Hepatocyte (in vitro differentiated cells): ENCODE measurements at regions not wholly inside any gene's neighbourhood (a gene's known extent, or its start where the extent isn't known, plus 50 kb on each side); places are given as distances from the start of the nearest gene placed in this dataset.

ENCODE experiments used
- DNase-seq: peaks from one replicate; pipeline ENCODE4 v3.0.0-alpha.2; 2016; ENCODE audit warnings: low spot score
- H2AFZ ChIP-seq: fragments of 200-600 bp; sonication (generic); 2 replicates; pipeline ENCODE4 v1.6.0; 2016; ENCODE audit warnings: antibody characterized with exemption, mild to moderate bottlenecking
- H3K27ac ChIP-seq: fragments of 200-600 bp; sonication (generic); 2 replicates; pipeline ENCODE4 v1.5.1; 2016; ENCODE audit warnings: mild to moderate bottlenecking
- H3K27me3 ChIP-seq: fragments of 200-600 bp; sonication (generic); 2 replicates; pipeline ENCODE4 v1.6.1; 2016
- H3K36me3 ChIP-seq: fragments of 200-600 bp; sonication (generic); replicated peaks from 2 replicates; pipeline ENCODE4 v1.5.1; 2016; ENCODE audit warnings: low read depth; ENCODE audit not compliant: insufficient read depth
- H3K4me1 ChIP-seq: fragments of 200-600 bp; sonication (generic); 2 replicates; pipeline ENCODE4 v1.5.1; 2016; ENCODE audit warnings: mild to moderate bottlenecking, moderate library complexity; ENCODE audit not compliant: insufficient read depth
- H3K4me2 ChIP-seq: fragments of 200-600 bp; sonication (generic); 2 replicates; pipeline ENCODE4 v1.6.0; 2016
- H3K4me3 ChIP-seq: fragments of 200-600 bp; sonication (generic); 2 replicates; pipeline ENCODE4 v1.5.1; 2016; ENCODE audit warnings: mild to moderate bottlenecking
- H3K79me2 ChIP-seq: fragments of 200-600 bp; sonication (generic); 2 replicates; pipeline ENCODE4 v1.6.0; 2017; ENCODE audit warnings: mild to moderate bottlenecking
- H3K9me2 ChIP-seq: fragments of 200-600 bp; sonication (generic); replicated peaks from 2 replicates; pipeline ENCODE4 v1.6.0; 2017; ENCODE audit warnings: mild to moderate bottlenecking; ENCODE audit not compliant: insufficient read depth
- H3K9me3 ChIP-seq: fragments of 200-600 bp; sonication (generic); 2 replicates; pipeline ENCODE4 v1.5.1; 2016; ENCODE audit warnings: low read depth, mild to moderate bottlenecking
- H4K20me1 ChIP-seq: fragments of 200-600 bp; sonication (generic); 2 replicates; pipeline ENCODE4 v1.6.0; 2016; ENCODE audit warnings: mild to moderate bottlenecking; ENCODE audit not compliant: insufficient read depth, poor library complexity, severe bottlenecking
- EZH2 ChIP-seq: fragments of 200-600 bp; sonication (generic); IDR thresholded peaks from 2 replicates; pipeline ENCODE4 v1.6.1; 2016; ENCODE audit warnings: antibody characterized with exemption, mild to moderate bottlenecking, borderline replicate concordance
- EZH2phosphoT487 ChIP-seq: fragments of 200-600 bp; sonication (generic); IDR thresholded peaks from one replicate; pipeline ENCODE4 v1.6.1; 2018; ENCODE audit warnings: antibody characterized with exemption, mild to moderate bottlenecking, low read depth, moderate library complexity; ENCODE audit not compliant: unreplicated experiment, severe bottlenecking
- WGBS: methylation state at CpG from one replicate; pipeline ENCODE4 v1.1.6; 2016; ENCODE audit warnings: low lambda C conversion rate; ENCODE audit errors: missing lambda C conversion rate; 5-methylcytosine and 5-hydroxymethylcytosine counted together
- TF ChIP-seq, protein P1 (sequence below): fragments of 200-600 bp; sonication (generic); IDR thresholded peaks from 2 replicates; pipeline ENCODE4 v1.5.1; 2016; ENCODE audit warnings: antibody characterized with exemption, mild to moderate bottlenecking; ENCODE audit not compliant: poor library complexity

DNA sequence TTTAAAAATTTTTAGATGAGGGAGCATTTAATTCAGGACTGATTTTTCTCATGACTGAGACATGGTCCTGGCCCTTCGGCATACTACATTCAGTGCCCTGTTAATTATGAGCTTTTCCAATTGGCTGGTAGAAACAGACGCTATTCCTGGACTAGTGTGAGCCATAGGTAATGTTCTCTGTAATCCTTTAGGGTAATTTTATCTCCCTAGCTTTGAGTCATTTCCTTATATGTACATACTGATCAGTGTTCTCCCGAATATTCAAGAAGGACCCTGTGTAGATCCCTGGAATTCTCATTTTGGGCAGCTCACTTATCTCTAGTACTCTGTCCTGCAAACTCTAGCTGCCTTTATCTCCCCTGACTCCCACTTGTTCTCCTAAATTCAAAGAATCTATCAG is 92.6 kb upstream of the NPY start:
- TF ChIP-seq EZH2: no peak
- TF ChIP-seq EZH2phosphoT487: no peak
- TF ChIP-seq, protein P1, sequence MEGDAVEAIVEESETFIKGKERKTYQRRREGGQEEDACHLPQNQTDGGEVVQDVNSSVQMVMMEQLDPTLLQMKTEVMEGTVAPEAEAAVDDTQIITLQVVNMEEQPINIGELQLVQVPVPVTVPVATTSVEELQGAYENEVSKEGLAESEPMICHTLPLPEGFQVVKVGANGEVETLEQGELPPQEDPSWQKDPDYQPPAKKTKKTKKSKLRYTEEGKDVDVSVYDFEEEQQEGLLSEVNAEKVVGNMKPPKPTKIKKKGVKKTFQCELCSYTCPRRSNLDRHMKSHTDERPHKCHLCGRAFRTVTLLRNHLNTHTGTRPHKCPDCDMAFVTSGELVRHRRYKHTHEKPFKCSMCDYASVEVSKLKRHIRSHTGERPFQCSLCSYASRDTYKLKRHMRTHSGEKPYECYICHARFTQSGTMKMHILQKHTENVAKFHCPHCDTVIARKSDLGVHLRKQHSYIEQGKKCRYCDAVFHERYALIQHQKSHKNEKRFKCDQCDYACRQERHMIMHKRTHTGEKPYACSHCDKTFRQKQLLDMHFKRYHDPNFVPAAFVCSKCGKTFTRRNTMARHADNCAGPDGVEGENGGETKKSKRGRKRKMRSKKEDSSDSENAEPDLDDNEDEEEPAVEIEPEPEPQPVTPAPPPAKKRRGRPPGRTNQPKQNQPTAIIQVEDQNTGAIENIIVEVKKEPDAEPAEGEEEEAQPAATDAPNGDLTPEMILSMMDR: no peak
- WGBS: 67% methylated on average over 3 of the region's 3 CpGs
- no peak overlapping the region for H2AFZ ChIP-seq
- H3K36me3 ChIP-seq: no peaks in the 10 kb centered on the region
- H3K79me2 ChIP-seq: no peaks in the 10 kb centered on the region
- no peaks in the 10 kb centered on the region for H3K9me3 ChIP-seq
- peak overlapping the region; percentile 1 for H3K27ac ChIP-seq
- no peaks in the 10 kb centered on the region for H3K9me2 ChIP-seq
- H4K20me1 ChIP-seq: no peaks in the 10 kb centered on the region
- no peak overlapping the region for H3K4me3 ChIP-seq
- H3K27me3 ChIP-seq: no peaks in the 10 kb centered on the region
- peaks cover 5% of the 10 kb centered on the region for H3K4me1 ChIP-seq
- H3K4me2 ChIP-seq: no peak overlapping the region
- DNase-seq: no peak

DNA sequence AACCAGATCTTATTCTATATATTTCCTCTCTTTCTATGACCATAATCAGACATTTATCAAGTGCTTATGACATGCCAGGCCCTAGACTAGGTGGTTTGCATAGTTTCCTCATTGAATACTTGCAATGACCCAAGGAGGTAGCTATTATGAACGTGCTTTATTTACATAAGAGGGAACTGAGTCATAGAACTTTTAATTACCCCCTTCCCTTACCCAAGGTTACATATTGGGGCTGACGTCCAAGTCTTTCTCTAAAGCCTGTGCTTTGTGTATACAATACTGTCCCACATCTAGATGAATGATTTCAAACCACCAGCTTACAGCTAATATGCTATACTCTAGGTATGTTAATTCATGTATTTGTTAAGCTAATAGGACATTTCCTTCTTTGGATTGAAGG is 91.9 kb upstream of the NPY start:
- Histone ChIP-seq H3K9me3 (no peaks in the 10 kb centered on the region), H3K79me2 (no peaks in the 10 kb centered on the region), H3K4me3 (no peak overlapping the region), H3K27ac (peak overlapping the region; percentile 72), H3K4me1 (peaks cover 5% of the 10 kb centered on the region), H3K4me2 (no peak overlapping the region), H3K9me2 (no peaks in the 10 kb centered on the region), H2AFZ (no peak overlapping the region), H3K27me3 (no peaks in the 10 kb centered on the region), H4K20me1 (no peaks in the 10 kb centered on the region), H3K36me3 (no peaks in the 10 kb centered on the region)
- WGBS: 47% methylated on average over 2 of the region's 2 CpGs
- TF ChIP-seq EZH2phosphoT487 (no peak), EZH2 (no peak)
- TF ChIP-seq, protein P1: no peak
- DNase-seq: no peak

DNA sequence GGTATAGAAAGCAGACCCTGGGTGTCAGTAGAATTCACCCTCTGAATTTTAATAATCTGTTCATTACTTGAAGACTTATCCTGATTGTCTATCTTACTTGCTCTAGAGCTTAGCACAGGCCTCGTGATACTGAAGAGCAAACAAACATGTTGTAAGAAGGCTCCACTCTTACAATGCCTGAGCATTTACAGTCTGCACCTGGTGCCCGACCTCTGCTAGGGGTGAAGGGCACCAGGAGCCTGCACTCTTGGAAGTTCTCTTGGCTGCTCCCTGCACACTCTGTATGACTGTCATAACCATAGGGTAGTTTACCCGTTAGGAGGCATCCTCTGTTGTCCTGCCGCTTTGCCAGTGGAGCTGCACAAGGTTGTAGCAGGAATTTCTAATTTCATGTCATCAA is 91.3 kb upstream of the NPY start:
- no peak for TF ChIP-seq EZH2phosphoT487
- no peak for TF ChIP-seq EZH2
- TF ChIP-seq, protein P1: no peak
- peak; percentile 33 for DNase-seq
- H3K4me2 ChIP-seq: no peak overlapping the region
- H2AFZ ChIP-seq: no peak overlapping the region
- no peaks in the 10 kb centered on the region for H3K9me3 ChIP-seq
- 65% methylated on average over 4 of the region's 4 CpGs for WGBS
- peak overlapping the region; percentile 72 for H3K27ac ChIP-seq
- no peaks in the 10 kb centered on the region for H3K36me3 ChIP-seq
- no peaks in the 10 kb centered on the region for H4K20me1 ChIP-seq
- H3K4me3 ChIP-seq: no peak overlapping the region
- no peaks in the 10 kb centered on the region for H3K27me3 ChIP-seq
- H3K9me2 ChIP-seq: no peaks in the 10 kb centered on the region
- peaks cover 5% of the 10 kb centered on the region for H3K4me1 ChIP-seq
- no peaks in the 10 kb centered on the region for H3K79me2 ChIP-seq

DNA sequence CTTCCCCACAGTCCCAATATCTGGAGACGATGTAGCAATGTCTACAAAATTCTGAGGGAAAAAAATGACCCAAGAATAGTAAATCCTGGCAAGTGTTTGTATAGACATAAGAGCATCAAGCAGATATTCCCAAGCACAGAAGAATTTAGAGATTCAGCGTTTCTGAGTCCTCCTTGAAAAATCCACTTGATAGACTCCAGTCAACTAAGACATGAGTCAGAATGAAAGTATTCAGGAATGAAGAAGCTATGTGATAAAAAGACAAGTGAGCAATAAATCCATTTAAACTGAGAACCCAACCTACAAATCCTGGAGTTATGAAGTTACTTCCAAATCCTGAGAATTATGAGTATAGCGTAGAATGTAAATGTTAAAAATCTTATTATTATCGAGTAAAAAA is 86.1 kb upstream of the NPY start:
- peak overlapping the region; percentile 3 for H3K27ac ChIP-seq
- WGBS: 65% methylated on average over 4 of the region's 4 CpGs

More for the DNA sequence above, 86.1 kb upstream of the NPY start:
- Histone ChIP-seq H3K9me2 (no peaks in the 10 kb centered on the region), H3K9me3 (no peaks in the 10 kb centered on the region), H3K36me3 (no peaks in the 10 kb centered on the region), H2AFZ (no peak overlapping the region), H3K4me3 (no peak overlapping the region), H3K27me3 (no peaks in the 10 kb centered on the region), H3K79me2 (no peaks in the 10 kb centered on the region), H3K4me1 (peaks cover 3% of the 10 kb centered on the region), H4K20me1 (no peaks in the 10 kb centered on the region), H3K4me2 (no peak overlapping the region)
- DNase-seq: no peak
- TF ChIP-seq EZH2: no peak
- TF ChIP-seq EZH2phosphoT487: no peak
- TF ChIP-seq, protein P1: no peak
